ENCODE measurements at regions not wholly inside any gene's neighbourhood (a gene's known extent, or its start where the extent isn't known, plus 50 kb on each side); places are given as distances from the start of the nearest gene placed in this dataset.

- TF ChIP-seq CTCF (IDR thresholded peaks at IDR 0.05; ENCODE audit: insufficient read depth, low read length): no peak
- no peak for TF ChIP-seq POLR2AphosphoS5 (IDR thresholded peaks at IDR 0.05; ENCODE audit: low read depth)
These were observed 551.2 kb downstream of the CDH26 start for GRCh38 chr20:60509407-60509806.

Measured in HL-60 (cell line).